ENCODE measurements at regions not wholly inside any gene's neighbourhood (a gene's known extent, or its start where the extent isn't known, plus 50 kb on each side); places are given as distances from the start of the nearest gene placed in this dataset.

DNA sequence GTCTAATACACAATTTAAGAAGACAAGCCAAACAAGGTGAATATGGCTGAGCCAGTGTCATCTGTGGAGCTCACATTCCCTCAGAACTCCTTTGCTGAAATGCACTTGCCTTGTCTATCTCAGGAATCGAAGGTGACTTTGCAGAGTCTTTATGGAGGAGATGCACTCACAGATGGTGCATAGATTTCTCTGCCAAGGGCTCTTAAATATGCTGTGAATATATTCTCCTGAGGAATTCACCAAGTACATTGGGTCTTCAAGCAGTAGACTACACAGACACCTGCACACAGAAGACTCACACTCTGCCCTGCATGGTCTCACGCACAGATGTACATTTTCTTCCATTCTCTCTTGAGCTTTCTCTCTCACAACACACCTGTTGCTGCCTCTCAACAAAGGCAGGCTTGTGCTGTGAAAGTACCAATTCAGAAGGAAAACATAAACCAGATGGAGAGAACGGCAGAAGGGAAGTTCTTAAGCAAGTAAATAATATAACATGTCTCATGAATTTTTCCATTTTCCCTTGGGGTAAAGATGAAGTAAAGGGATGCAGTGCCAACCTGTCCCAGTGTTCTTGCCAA, 174.7 kb downstream of the DLEU7 start:
- no peak for DNase-seq

DNA sequence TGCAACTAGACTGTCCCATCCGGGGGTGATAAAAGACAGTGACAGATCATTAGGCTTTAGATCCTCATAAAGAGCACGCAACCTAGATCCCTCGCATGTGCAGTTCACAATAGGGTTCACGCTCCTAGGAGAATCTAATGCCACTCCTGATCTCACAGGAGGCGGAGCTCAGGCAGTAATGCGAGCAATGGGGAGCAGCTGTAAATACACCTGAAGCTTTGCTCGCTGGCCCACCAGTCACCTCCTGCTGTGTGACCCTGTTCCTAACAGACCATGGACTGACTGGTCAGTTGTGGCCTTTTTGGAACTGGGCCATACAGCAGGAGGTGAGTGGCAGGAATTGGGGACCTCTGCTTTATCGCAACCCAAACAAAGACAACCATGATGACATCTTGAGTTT, 173.2 kb downstream of the DLEU7 start:
- DNase-seq: no peak

DNA sequence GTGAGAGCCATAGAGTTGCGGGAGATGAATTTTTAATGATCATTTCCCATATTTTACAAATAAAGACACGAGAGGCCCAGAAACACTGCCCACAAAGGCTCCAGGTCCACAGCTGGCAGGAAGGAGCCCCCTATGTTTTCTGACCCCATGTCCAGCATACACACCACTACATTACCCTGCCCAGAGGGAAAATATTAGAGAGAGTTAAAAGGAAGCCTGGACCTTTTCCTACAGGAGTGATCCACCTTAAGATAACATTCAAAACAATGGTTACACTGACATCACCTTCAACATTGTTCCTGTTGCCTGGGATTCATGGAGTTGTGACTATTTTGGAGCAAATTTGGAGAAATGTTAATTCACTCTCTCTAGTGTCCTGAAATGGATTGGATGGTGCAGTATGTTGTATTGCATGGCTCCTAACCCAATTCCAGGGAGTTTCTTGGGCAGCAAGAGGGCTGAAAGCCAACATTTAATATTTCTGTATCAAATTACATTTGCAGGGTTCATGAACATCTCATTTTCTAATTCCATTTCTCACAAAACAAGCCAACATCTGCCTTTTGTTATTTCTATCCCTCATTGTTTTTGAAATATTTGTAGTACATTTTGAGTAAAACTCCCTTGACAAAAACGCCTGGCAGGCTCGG, 172.5 kb downstream of the DLEU7 start:
- DNase-seq: no peak

DNA sequence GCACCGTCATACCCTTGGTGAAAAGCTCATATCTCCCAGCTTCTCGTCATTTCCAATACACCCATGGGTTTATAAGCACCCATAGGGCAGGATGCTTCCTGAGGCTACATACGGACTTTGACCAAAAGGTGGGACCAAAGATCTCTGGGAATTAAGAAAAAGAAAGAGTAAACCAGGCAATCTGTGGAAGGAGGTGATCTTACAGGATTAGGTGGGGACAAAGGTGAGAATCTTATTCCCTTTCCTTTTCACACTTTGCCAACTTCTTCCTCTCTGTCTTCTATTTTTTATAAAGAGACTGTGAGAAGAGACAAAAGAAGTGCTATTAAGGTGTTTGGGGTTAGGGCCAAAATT, 172.0 kb downstream of the DLEU7 start:
- no peak for DNase-seq

DNA sequence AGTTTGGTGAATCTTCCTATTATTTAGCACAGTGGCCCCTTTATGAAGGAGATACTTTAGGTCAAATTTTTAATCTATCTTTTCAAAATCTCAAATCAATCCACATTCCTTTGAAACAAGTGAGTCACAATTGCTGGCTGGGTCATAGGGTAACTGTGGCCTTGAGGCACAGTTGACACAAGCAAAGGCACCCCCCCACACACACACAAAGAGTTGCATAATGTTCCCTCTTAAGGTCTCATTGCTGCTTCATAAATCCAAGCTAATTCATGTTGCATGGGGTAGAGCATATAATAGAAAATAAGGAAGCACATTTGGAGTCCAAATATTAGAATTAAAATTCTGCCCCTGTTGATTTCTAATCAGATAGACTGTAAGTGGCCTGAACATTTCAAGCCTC, 171.5 kb downstream of the DLEU7 start:
- no peak for DNase-seq

DNA sequence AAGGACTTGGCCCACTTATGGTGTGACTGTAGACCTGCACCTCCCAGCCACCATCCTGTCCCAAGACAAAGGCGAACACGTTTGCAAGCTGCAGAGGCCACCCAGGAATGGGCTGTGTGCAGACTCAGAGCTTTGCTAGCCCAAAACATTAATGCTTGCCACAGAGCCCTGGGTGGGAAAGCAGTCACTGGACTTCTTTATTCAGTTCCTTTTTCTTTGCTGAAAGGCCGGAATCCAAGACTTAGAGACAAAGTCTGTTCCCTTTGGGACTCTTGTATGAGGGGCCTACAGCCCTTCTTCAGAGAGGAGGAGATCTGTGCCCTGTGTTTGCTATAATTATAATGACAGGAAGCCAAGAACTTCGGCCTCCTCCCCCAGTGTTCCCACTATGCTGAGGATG, 167.8 kb downstream of the DLEU7 start:
- no peak for DNase-seq

DNA sequence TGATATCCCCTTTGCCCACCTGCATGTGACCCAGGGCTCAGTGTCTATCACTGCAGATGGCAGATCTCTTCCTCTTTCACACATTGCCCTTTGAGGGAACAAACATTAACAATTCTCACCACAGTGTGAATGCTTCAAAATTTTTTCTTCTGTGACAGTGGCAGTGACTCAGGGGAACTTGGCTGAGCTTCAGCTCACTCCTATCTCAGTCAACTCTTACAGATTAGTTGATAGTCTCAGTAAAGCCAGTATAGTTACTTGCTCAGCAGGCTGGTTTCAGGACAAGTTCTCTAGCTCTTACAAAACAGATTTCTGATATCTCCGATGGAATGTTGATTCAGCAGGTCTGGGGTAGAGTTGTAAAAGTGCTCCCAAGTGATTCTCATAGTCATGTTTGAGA, 166.9 kb downstream of the DLEU7 start:
- no peak for DNase-seq

DNA sequence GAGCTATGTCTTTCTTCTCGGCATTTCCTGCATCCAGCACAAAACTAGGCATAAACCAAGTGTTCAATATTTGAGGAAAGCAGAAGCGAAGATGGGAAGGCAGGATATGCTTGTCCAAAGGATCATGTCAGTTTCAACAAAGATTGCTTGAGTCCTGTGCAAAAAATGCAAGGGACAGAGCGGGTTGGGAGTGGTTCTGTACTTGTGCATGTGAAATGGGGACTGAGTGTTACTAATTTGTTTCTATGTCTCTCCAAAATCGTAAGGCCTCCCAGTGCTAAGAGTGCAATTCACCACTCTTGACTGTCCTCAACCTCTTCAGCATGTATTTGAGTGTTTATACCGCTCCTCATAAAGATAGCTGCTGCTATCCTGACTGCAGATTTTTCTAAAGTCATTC, 166.2 kb downstream of the DLEU7 start:
- no peak for DNase-seq

DNA sequence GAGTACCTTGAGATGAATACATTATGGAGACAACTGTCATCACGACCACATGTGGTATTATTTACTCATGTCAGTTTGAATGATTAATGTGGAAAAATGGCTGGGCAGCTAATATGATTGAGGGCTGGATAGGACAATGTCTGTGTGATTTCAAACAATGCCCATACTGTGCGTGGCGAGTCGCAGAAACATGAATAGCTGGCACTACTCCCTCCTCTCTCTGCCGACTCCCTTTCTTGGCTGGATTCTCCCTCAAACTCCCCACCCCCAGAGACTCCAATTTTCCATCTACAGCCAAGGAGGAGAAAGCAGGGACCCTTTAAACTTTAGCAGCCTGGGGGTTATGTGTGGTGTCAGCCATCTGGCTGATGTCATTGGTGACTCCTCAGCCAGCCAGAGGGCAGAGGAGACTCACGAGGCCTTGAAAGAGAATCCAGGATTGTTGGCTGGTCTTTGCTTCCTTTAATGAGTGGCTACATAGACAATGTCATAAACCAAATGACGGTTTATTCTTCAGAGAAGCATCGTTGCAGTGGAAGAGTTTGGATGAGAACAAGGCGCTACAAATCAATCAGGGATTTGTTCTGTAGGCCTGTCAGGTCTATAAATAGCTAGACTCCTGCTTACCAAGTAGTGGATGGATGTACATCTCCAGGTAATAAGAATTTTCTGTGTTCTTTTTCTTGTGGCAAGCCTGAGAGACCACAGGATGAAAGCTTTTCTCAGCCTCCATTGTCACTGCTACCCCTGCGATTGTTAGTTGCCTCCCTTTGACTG, 165.6 kb downstream of the DLEU7 start:
- DNase-seq: no peak

DNA sequence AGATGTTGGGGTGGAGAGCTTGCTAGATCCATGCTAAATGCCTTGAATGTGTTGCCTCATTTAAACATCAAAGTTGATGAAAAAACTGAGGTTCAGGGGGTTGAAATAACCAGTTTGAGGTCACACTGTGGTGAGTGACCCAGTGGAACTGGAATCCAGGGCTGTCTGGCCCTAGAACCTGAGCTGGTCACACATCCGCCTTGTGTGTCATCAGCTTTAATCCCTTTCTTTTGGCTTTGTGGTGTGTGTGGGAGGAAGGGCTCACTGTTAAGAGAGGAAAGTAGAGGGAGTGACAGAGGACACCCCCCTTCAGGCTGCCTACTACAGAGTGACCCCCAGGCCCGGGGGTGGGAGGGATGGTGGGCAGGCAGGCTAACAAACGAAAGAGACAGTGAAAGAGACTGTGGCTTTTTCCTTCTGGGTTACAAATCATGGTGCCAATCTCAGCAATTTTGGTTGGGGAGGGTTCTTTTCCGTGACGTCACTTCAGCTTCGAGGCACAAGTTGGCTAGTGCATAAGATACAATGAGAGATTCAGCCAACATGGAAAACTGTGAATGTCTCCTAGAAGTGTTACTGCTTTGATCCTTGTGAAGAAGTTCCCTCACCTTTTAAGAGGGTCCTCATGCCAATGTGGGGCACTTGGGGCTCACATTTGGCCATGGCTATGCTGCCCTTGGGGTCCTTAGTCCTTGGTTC, 164.9 kb downstream of the DLEU7 start:
- no peak for DNase-seq

DNA sequence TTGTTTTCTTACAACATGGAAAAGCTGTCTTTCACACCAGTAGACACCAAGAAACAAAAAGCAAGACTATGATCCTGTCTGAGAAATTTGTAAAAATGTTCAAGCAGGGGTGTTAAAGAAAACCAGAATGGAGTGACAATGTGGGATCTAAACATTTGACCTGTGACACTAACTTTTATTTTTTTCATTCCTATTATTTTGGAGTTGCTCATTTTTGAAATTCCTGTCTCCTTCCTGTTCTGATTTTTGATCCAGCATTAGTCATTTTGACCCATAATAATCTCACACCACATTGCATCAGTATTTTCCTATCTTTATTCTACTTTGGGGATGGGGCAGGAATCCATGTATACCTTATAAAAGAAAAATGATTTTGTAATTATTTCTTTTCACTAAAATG, 164.2 kb downstream of the DLEU7 start:
- DNase-seq: no peak

DNA sequence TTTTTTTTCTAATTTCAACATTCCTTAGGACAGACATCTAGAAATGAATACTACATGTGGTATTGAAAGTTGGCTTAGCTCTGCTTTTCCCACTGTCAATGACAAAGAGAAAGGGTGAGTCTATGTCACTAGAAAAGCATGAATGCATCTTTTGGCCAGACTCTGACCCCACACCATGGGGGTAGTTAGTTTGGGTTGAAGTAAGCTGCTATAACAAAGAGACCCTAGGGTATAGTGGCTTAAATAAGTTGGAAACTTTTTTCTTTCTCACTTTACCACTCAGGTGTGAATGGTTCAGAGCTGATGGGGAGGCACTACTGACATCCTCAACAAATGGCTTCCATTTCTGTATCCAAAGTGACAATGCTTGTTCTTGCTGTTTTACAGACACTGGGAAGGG, 161.5 kb downstream of the DLEU7 start:
- no peak for DNase-seq

DNA sequence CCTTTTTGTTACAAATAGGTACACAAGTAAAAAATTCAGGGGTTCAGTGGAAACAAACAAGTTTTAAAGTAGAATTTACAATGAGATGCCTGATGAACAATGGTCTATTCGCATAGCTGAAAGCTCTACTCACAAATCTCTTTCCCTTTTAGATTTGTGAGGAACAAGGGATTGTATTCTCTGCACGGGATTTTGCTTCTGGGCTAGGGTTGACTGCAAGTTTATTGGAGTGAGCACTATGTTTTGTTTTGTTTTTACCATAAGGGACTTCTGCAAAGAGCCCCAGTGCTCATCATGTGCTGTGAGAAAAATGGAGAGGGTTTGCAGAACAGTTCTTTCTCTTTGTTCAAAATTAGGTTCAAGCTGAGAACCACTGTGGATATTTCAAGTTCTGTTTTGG, 160.5 kb downstream of the DLEU7 start:
- DNase-seq: no peak

DNA sequence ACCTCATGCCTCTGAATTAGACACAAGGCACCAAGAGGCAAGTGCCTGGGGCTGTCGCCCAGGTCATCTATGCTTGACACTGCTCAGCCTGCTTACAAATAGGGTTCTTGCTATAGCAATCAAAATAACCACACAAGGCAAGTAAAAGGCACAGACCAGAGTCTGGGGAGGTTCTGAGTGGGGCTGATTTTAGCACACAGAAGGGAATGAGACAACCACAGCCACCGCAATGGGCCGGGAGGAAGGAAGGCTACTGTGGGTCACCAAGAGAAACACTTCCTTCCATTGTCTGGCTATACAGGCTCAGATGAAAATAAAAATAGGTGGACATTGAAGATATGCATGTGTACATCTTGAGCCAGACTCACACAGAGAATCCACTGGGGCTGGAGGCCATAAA, 159.1 kb downstream of the DLEU7 start:
- DNase-seq: no peak

DNA sequence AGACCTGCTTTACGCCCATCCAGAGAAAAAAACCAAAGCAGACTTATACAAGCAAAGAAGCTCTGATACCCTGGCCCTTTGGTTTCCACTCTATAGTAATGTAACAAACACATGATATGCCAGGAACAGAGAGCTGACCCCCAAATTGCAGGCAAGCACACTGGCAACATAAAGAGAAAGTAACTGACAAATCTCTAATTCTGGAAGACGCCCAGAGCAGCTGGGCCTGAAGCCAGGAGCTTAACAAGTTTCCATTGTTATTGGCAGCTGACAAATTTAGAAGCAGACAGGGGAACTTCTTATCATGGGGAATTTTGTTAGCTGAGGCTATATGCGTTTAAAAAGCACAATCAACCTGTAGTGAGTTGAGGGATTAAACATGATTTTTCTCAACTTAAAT, 158.0 kb downstream of the DLEU7 start:
- DNase-seq: no peak

DNA sequence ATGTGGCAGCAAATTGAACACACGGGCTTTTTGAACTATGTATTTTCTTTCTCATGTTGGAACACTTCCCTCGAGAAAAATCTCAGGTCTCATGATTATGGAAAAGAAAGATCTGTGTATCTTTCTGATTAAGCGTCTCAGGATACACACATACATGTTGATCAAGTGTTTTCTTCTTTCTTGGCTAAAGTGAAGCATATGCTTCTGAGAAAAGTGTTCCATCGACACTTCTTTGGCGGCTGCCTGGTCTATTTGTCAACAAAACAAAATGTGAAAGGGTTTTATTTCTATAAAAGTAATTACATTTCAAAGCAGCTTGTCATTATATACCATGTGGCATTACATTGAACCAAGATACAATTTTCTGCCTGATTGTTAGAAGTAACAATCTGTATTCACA, 157.5 kb downstream of the DLEU7 start:
- no peak for DNase-seq

DNA sequence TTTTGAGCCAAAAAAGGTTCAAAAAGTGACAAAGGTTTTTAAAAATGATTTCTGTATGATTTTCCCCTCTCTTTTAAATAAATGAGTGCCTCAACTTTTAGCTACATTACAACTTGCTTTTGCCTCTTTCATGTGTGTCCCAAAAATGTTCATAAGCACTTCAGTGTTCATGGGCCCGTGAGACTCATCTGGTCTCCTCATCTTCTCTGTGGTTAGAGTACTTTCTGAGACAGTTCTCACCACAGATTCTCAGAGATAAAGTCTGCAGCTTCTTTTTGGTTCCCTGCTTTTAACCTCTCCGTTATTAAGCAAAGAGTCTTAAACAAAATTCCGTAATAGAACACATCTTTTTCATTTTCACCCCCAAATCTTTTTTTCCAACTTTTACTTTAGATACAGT, 156.9 kb downstream of the DLEU7 start:
- DNase-seq: no peak

DNA sequence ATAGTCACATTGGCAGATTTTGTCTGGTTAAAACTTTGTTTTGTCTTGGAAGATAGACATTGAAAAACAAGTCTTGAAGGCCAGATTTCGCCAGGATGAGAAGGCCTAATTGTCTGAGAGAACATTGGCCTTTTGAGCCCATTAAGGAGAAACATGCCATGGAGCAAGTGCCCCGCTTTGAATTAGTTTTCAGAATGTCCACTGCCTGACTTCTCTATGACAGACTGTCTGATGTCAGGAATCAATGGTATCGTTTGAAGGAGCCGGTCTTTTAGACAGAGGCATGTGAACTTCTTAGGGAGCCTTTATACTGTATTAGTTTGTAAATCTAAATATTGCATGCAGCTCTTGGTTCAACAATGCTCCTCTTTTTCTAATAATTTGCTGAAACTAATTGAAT, 155.9 kb downstream of the DLEU7 start:
- DNase-seq: no peak

DNA sequence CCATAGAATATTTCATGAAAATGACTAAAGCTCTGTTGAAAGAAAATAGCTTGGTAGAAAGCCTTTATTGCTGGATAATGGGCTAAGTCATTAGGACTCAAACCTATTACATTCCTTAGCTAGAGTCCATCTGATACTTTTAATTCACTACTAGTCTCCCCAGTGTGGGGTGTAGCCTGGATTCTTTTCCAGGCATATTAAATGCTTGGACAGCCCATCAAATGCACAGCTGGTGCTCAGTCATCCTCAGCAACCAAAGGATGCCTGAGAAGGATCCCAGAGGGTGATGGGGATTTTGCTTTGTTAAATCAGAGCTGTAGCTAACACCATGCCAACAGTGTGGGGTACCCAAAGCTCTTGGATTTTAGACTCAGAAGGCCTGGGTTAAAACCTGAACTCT, 153.5 kb downstream of the DLEU7 start:
- no peak for DNase-seq

DNA sequence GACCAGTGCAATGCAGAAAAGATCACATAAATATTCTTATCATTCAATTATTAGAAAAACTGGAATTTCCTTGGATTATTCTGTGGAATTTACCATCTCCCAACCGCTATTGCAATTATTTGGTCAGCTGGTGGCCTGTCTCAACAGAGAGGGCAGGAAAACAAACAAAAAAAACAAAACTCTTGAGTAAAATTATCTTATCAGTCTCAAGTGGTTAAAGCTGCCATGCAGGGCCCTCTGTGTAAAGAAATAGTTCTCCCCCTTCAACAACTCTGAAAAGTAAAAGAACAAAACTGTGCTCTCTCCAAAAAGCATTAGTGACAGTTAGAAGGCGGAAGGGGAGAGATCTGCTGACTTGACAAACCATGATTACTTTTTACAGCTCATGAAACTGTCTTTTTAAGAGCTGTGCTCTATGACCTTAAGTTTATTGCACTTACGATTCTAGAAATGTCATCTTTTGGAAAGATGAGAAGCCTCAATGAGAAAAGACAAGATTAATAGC, 152.3 kb downstream of the DLEU7 start:
- DNase-seq: no peak

DNA sequence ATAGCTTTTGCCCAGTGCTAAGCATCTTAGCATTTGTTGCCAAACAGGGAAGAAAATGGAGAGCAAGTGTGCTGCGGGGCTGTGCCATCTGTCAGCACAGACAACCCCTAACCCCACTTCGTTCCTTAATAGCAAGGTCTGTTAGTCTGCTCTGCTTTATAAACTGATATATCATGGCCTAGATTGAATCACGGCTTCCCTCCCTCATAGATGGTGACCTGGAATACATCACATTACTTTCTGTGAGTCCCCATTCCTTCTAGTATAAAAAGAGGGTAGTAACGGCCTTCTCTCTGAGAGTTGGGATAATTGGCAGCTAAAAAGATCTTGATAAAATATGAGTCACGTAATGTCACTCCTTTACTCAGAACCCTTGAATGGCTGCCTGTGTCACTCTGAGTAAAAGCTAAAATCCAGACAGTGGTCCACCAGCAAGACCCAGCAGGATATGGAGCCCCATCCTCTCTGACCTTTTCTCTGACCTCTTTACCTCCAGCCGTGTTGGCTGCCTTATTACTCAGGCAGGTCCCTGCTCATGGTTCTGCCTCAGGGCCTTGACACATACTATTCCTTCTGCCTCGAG, 151.7 kb downstream of the DLEU7 start:
- DNase-seq: peak; percentile 64

DNA sequence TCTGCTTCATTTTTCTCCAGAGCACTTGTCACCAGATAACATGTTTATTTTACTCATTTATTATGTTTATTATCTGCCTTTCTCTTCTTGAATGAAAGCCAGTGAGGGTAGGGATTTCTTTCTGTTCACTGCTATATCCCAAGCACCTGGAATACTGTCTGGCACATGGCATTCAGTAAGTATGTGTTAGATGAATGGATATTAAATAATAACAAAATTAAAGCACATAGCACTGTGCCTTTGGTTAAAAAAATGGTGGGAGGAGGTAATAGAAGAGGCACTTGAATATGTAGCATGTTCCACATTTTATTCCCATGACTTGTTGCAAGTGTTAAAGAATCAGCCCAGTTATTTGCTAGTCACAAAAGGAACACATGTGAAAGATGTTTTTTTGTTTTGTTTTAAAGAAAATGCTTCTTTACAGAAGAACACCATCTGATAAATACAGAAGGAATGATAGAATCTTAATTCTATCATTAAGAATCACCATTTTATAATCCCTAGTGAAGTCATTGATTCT, 151.0 kb downstream of the DLEU7 start:
- DNase-seq: no peak

DNA sequence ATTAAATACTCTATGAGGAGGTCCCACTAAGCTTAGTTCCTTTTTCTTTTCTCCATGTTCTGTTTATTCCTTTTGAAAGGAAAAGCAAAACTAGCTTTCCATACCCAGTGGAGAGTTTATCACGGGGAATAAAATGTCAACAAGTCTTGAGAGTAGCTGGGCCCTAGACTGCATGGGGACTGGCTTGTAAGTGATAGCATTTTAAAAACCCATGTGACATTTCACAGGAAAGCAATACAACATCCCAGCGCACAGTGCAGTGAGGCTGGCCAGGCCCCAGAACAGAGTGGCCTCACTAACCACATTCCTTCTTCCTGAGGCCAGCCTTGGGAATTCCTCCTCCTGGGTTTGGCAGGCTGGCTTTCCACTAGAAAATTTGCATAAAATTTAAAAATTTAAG, 149.8 kb downstream of the DLEU7 start:
- DNase-seq: no peak

All from NCI-H524 treated with DMSO at 0.1 percent for 48 hours (cell line).